HG03064 (cell line): ENCODE measurements at regions not wholly inside any gene's neighbourhood (a gene's known extent, or its start where the extent isn't known, plus 50 kb on each side); places are given as distances from the start of the nearest gene placed in this dataset.
"Not testable (repeated sequence)": the region's sequence is repeated elsewhere in the genome, so short reads cannot be mapped to it uniquely, and the experiment has no call there.

Source experiments
- ATAC-seq: cut with Tn5 transposase; IDR thresholded peaks from one replicate; pipeline ENCODE4 v1.9.1; 2021; ENCODE audit warnings: low read depth; ENCODE audit not compliant: unreplicated experiment

- ATAC-seq, result not testable (repeated sequence)
These were observed 742.3 kb downstream of the PRIM2 start for GRCh38 chr6:58059701-58060100.

GRCh38 chr6:58063542-58063941 lies 746.1 kb downstream of the PRIM2 start:
- ATAC-seq, result not testable (repeated sequence)

GRCh38 chr6:58067867-58068548 lies 750.6 kb downstream of the PRIM2 start:
- ATAC-seq, result not testable (repeated sequence)

- ATAC-seq, result no peak
These were observed 755.8 kb downstream of the PRIM2 start for GRCh38 chr6:58073263-58073662.

GRCh38 chr6:58090067-58090466 lies 772.6 kb downstream of the PRIM2 start:
- ATAC-seq, result not testable (repeated sequence)

- not testable (repeated sequence) for ATAC-seq
These were observed 779.8 kb downstream of the PRIM2 start for GRCh38 chr6:58097251-58097650.

- no peak for ATAC-seq
These were observed 796.5 kb downstream of the PRIM2 start for GRCh38 chr6:58113960-58114359.

GRCh38 chr6:58117162-58117561 lies 799.7 kb downstream of the PRIM2 start:
- not testable (repeated sequence) for ATAC-seq

GRCh38 chr6:58121616-58122015 lies 804.2 kb downstream of the PRIM2 start:
- ATAC-seq, result not testable (repeated sequence)

GRCh38 chr6:58123770-58124169 lies 806.3 kb downstream of the PRIM2 start:
- ATAC-seq, result not testable (repeated sequence)

GRCh38 chr6:58128549-58128948 lies 811.1 kb downstream of the PRIM2 start:
- ATAC-seq, result not testable (repeated sequence)

- not testable (repeated sequence) for ATAC-seq
These were observed 811.7 kb downstream of the PRIM2 start for GRCh38 chr6:58129098-58129497.

- not testable (repeated sequence) for ATAC-seq
These were observed 822.3 kb downstream of the PRIM2 start for GRCh38 chr6:58139746-58140145.

- not testable (repeated sequence) for ATAC-seq
These were observed 853.6 kb downstream of the PRIM2 start for GRCh38 chr6:58171025-58171424.

- ATAC-seq, result not testable (repeated sequence)
These were observed 864.2 kb downstream of the PRIM2 start for GRCh38 chr6:58181557-58182065.

GRCh38 chr6:58185300-58185699 lies 867.9 kb downstream of the PRIM2 start:
- ATAC-seq, result not testable (repeated sequence)

GRCh38 chr6:58193209-58193608 lies 875.8 kb downstream of the PRIM2 start:
- ATAC-seq, result not testable (repeated sequence)

GRCh38 chr6:58198301-58198700 lies 880.9 kb downstream of the PRIM2 start:
- ATAC-seq, result no peak

- ATAC-seq, result not testable (repeated sequence)
These were observed 919.7 kb downstream of the PRIM2 start for GRCh38 chr6:58237124-58237523.

GRCh38 chr6:58238421-58238820 lies 921.0 kb downstream of the PRIM2 start:
- ATAC-seq, result not testable (repeated sequence)

GRCh38 chr6:58257625-58258024 lies 940.2 kb downstream of the PRIM2 start:
- not testable (repeated sequence) for ATAC-seq

- ATAC-seq, result no peak
These were observed 972.7 kb downstream of the PRIM2 start for GRCh38 chr6:58290177-58290576.
